ENCODE measurements at regions not wholly inside any gene's neighbourhood (a gene's known extent, or its start where the extent isn't known, plus 50 kb on each side); places are given as distances from the start of the nearest gene placed in this dataset.

DNA sequence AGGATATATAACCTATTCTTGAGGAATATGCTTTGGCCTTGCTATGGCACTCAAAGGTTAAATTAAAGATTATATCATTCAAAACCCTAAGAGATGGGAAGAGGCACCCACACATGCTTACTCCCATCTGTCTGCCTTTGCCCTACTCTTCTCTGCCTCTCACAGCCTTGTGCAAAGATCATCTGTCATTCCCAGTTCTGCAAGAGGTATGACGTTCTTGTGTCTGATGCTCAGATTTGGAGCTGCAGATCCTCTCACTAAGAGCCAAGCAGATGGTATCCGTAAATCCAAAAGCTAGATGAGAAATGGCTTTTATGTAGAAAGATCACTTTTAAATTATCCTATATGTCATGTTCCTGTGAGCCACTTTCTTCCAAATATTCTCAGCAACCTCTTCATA, 112.0 kb downstream of the GPR63 start:
- TF ChIP-seq, protein P1, sequence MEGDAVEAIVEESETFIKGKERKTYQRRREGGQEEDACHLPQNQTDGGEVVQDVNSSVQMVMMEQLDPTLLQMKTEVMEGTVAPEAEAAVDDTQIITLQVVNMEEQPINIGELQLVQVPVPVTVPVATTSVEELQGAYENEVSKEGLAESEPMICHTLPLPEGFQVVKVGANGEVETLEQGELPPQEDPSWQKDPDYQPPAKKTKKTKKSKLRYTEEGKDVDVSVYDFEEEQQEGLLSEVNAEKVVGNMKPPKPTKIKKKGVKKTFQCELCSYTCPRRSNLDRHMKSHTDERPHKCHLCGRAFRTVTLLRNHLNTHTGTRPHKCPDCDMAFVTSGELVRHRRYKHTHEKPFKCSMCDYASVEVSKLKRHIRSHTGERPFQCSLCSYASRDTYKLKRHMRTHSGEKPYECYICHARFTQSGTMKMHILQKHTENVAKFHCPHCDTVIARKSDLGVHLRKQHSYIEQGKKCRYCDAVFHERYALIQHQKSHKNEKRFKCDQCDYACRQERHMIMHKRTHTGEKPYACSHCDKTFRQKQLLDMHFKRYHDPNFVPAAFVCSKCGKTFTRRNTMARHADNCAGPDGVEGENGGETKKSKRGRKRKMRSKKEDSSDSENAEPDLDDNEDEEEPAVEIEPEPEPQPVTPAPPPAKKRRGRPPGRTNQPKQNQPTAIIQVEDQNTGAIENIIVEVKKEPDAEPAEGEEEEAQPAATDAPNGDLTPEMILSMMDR (IDR thresholded peaks at IDR 0.05; ENCODE audit: low read length): no peak
- TF ChIP-seq EZH2 (IDR thresholded peaks at IDR 0.05; ENCODE audit: borderline replicate concordance, low read length): no peak

Data from OCI-LY1 (cell line).